ENCODE measurements at regions not wholly inside any gene's neighbourhood (a gene's known extent, or its start where the extent isn't known, plus 50 kb on each side); places are given as distances from the start of the nearest gene placed in this dataset.

DNA sequence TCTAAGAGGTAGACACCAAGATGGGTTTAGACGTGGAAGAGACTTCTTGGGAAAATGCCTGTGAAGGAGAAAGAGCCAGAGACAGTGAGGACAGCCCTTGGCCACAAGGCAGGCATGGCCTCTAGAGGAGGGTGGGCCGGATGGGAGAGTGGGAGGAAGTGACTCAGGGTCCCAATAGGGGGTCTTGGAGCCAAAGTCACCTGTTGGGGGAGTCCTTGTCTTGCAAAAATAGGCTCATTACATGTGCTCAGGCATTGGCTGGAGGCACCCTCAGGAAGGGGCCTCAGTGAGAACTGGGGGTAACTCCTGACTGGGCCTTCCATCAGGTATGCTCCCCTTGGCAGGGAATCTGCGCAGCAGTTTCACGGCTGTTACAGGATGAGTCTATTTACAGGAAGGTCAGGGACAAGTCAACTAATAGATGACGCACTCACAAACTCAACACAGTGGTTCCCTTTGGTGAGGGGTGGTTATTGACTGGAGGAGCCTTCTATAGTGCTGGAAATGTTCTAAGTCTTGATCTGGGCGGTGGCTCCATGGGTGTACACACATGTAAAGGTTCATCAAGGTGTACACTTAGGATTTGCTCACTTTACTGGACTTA, 259.6 kb downstream of the XXYLT1 start:
- peaks cover 39% of the 10 kb centered on the region for H3K27me3 ChIP-seq (ENCODE audit: insufficient read depth, low read length)

DNA sequence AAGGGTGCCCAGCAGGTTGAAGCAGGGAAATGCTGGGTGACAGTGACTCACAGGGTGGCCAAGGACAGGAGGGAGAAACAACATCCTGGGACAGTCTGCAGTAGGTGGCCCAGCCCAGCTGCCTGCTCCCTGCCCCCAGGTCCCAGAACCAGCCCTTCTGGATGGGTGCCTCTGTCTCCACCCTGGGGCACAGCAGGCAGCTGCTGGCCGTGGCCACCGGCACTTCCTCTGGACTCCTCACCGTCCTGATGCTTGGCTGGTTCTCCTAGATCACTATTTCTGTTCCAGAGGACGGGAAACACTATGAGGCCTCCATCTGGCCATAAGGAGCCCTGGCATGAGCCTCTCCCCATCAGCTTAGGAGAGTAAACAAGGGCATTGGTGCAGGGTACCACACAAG, 258.9 kb downstream of the XXYLT1 start:
- Histone ChIP-seq H3K79me2 (ENCODE audit: control insufficient read depth, insufficient read depth, low read length, unreplicated experiment) (no peaks in the 10 kb centered on the region), H3K4me1 (ENCODE audit: control insufficient read depth, insufficient read depth, low read length, unreplicated experiment) (no peaks in the 10 kb centered on the region), H3K27me3 (ENCODE audit: insufficient read depth, low read length) (peaks cover 39% of the 10 kb centered on the region), H3K27ac (ENCODE audit: low read depth, low read length) (no peak overlapping the region), H2AFZ (ENCODE audit: low read length, unreplicated experiment) (no peak overlapping the region), H3K36me3 (ENCODE audit: insufficient read depth, low read length) (no peaks in the 10 kb centered on the region), H3K4me3 (ENCODE audit: low read depth, low read length) (no peak overlapping the region)

More for the DNA sequence above, 259.6 kb downstream of the XXYLT1 start:
- H3K79me2 ChIP-seq (ENCODE audit: control insufficient read depth, insufficient read depth, low read length, unreplicated experiment): no peaks in the 10 kb centered on the region
- H3K36me3 ChIP-seq (ENCODE audit: insufficient read depth, low read length): no peaks in the 10 kb centered on the region
- H3K27ac ChIP-seq (ENCODE audit: low read depth, low read length): no peak overlapping the region
- no peak overlapping the region for H3K4me3 ChIP-seq (ENCODE audit: low read depth, low read length)
- no peaks in the 10 kb centered on the region for H3K4me1 ChIP-seq (ENCODE audit: control insufficient read depth, insufficient read depth, low read length, unreplicated experiment)
- no peak overlapping the region for H2AFZ ChIP-seq (ENCODE audit: low read length, unreplicated experiment)

DNA sequence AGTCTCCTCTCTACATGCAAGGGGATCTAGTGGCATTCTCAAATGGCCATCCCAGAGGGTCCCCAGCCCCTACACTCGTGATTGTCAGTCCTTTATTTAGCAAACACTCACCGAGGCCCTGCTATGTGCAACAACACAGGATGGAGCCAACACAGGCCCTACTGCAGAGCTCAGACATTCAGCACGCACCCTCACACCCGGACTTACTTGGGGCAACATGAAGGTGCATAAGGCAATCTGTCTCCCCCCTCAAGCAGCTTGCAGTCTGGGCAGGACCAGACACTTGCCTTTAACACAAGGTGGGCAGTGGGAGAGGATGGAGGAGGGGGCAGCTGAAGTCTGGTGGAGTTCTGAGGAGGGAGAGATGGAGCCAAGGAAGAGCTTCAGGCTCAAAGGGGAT, 258.4 kb downstream of the XXYLT1 start:
- Histone ChIP-seq H3K27ac (ENCODE audit: low read depth, low read length) (no peak overlapping the region), H2AFZ (ENCODE audit: low read length, unreplicated experiment) (no peak overlapping the region), H3K79me2 (ENCODE audit: control insufficient read depth, insufficient read depth, low read length, unreplicated experiment) (no peaks in the 10 kb centered on the region), H3K4me3 (ENCODE audit: low read depth, low read length) (no peak overlapping the region), H3K4me1 (ENCODE audit: control insufficient read depth, insufficient read depth, low read length, unreplicated experiment) (no peaks in the 10 kb centered on the region), H3K27me3 (ENCODE audit: insufficient read depth, low read length) (peaks cover 39% of the 10 kb centered on the region), H3K36me3 (ENCODE audit: insufficient read depth, low read length) (no peaks in the 10 kb centered on the region)

DNA sequence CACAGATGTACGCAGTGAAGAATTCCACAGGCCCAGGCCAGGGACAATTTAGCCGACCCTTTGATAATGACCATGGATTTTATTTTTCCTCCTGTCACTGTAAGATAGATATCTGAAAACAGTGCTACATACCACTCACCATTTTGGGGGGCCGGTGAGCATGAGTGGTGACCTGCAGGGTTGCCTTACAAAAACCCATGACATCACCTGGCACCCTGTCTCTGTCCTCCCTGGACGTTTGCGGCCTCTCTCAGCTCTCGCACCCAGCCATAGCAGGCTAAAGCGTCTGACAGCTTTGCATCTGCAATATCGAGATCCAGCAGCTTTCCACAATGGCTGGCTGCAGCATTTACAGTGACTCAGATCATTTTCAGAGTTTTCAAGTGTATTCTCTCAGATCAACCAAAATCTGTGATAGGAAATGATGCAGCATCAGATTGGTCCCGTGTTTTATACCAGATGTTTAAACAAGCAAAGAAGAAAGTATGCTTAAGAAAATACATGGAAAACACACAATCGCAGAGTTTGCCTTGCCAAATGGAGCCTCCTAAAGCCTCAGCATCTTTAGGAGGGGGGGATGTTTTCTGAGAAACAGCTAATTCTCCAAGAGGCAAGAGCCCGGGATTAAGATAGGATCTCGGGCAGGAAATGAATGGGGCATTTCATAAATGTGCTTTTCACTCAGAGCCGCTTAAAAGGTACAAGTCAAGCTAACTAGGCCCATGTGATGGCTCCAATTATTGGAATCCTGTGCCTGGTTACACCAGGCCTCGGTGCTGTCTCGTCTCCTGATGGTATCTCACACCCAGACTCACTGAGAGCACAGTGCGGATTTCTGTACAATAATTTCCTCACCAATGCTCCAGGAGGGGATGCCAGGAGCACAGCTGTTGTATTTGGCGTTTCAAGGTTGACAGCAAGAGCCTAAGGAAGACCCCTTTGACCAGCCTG, 257.3 kb downstream of the XXYLT1 start:
- Histone ChIP-seq H3K4me3 (ENCODE audit: low read depth, low read length) (no peak overlapping the region), H3K27me3 (ENCODE audit: insufficient read depth, low read length) (peaks cover 41% of the 10 kb centered on the region), H2AFZ (ENCODE audit: low read length, unreplicated experiment) (no peak overlapping the region)

DNA sequence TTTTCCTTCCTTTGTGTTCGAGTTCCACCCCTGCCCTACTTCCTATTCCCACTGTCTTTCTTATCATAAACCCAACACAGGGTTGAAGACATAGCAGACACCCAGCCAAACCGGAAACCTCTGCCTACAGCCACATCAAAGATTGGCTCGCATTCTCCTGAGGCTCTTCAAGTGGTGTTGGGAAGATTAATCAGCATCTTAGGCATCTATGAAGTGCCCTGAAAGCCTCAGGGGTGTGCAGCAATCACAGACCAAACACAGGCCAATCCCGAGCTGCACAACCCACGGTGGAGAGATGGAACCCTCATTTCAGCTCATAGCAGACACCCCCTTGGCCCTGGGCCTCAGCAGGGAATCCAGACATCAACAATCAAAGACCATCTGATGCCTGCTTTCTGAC, 255.9 kb downstream of the XXYLT1 start:
- H3K4me3 ChIP-seq (ENCODE audit: low read depth, low read length): no peak overlapping the region
- H3K27me3 ChIP-seq (ENCODE audit: insufficient read depth, low read length): peaks cover 51% of the 10 kb centered on the region
- no peak overlapping the region for H3K27ac ChIP-seq (ENCODE audit: low read depth, low read length)
- H3K4me1 ChIP-seq (ENCODE audit: control insufficient read depth, insufficient read depth, low read length, unreplicated experiment): no peaks in the 10 kb centered on the region
- no peaks in the 10 kb centered on the region for H3K79me2 ChIP-seq (ENCODE audit: control insufficient read depth, insufficient read depth, low read length, unreplicated experiment)
- H3K36me3 ChIP-seq (ENCODE audit: insufficient read depth, low read length): no peaks in the 10 kb centered on the region
- H2AFZ ChIP-seq (ENCODE audit: low read length, unreplicated experiment): no peak overlapping the region

More for the DNA sequence above, 257.3 kb downstream of the XXYLT1 start:
- H3K4me1 ChIP-seq (ENCODE audit: control insufficient read depth, insufficient read depth, low read length, unreplicated experiment): no peaks in the 10 kb centered on the region
- no peaks in the 10 kb centered on the region for H3K79me2 ChIP-seq (ENCODE audit: control insufficient read depth, insufficient read depth, low read length, unreplicated experiment)
- H3K36me3 ChIP-seq (ENCODE audit: insufficient read depth, low read length): no peaks in the 10 kb centered on the region
- H3K27ac ChIP-seq (ENCODE audit: low read depth, low read length): no peak overlapping the region

DNA sequence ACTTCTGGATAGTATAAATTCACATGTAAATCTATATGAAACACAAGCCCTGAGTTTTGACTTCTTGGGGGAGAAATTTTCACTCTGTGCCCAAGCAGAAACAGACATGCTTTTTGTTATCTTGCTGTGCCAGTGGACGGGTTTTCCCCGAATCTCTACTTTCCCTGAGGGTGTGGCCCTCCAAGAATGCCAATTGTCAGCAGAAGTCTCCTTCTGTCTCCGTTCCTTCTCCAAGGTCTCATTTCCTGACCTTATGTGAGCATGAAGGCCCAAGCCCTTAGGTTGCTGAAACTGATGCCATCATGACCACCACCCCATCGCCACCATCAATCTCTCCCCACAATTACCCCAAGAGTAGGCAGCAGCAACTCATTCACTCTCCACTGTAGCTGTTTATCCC, 253.8 kb downstream of the XXYLT1 start:
- Histone ChIP-seq H3K79me2 (ENCODE audit: control insufficient read depth, insufficient read depth, low read length, unreplicated experiment) (no peaks in the 10 kb centered on the region), H3K27me3 (ENCODE audit: insufficient read depth, low read length) (peaks cover 72% of the 10 kb centered on the region), H3K4me1 (ENCODE audit: control insufficient read depth, insufficient read depth, low read length, unreplicated experiment) (no peaks in the 10 kb centered on the region), H3K27ac (ENCODE audit: low read depth, low read length) (no peak overlapping the region), H3K4me3 (ENCODE audit: low read depth, low read length) (no peak overlapping the region), H2AFZ (ENCODE audit: low read length, unreplicated experiment) (no peak overlapping the region), H3K36me3 (ENCODE audit: insufficient read depth, low read length) (no peaks in the 10 kb centered on the region)
